Tibial nerve (tissue), 4 donors: ENCODE measurements at regions not wholly inside any gene's neighbourhood (a gene's known extent, or its start where the extent isn't known, plus 50 kb on each side); places are given as distances from the start of the nearest gene placed in this dataset.

Source experiments
- EP300 ChIP-seq, 2 donors: sonication (generic); formaldehyde crosslinking; IDR thresholded peaks; one replicate each; pipeline ENCODE4 v1.6.1; 2017; ENCODE audit warnings: antibody characterized with exemption in 2 of 2, mild to moderate bottlenecking in 1 of 2
- POLR2A ChIP-seq, 2 donors: fragments of 450-650 bp; IDR thresholded peaks; one replicate each; pipeline ENCODE4 v1.6.1; 2017; ENCODE audit warnings: antibody characterized with exemption in 2 of 2, mild to moderate bottlenecking in 2 of 2, moderate library complexity in 2 of 2
- TF ChIP-seq, protein P1 (sequence below), 5 experiments: fragments of 200-600 bp in 3 of 5; fragments of 450-650 bp in 2 of 5; sonication (generic) in 3 of 5; IDR thresholded peaks; one replicate each; pipeline ENCODE4 v1.5.1; 2016 to 2019; ENCODE audit warnings: antibody characterized with exemption in 5 of 5, mild to moderate bottlenecking in 3 of 5, moderate library complexity in 2 of 5

GRCh38 chr2:138428710-138429440, 72.7 kb upstream of the SPOPL start:
- TF ChIP-seq, protein P1, sequence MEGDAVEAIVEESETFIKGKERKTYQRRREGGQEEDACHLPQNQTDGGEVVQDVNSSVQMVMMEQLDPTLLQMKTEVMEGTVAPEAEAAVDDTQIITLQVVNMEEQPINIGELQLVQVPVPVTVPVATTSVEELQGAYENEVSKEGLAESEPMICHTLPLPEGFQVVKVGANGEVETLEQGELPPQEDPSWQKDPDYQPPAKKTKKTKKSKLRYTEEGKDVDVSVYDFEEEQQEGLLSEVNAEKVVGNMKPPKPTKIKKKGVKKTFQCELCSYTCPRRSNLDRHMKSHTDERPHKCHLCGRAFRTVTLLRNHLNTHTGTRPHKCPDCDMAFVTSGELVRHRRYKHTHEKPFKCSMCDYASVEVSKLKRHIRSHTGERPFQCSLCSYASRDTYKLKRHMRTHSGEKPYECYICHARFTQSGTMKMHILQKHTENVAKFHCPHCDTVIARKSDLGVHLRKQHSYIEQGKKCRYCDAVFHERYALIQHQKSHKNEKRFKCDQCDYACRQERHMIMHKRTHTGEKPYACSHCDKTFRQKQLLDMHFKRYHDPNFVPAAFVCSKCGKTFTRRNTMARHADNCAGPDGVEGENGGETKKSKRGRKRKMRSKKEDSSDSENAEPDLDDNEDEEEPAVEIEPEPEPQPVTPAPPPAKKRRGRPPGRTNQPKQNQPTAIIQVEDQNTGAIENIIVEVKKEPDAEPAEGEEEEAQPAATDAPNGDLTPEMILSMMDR (IDR thresholded peaks at IDR 0.05), result no peak
- no peak for TF ChIP-seq POLR2A (IDR thresholded peaks at IDR 0.05)
- TF ChIP-seq EP300 (IDR thresholded peaks at IDR 0.05), result no peak
